ENCODE measurements at regions not wholly inside any gene's neighbourhood (a gene's known extent, or its start where the extent isn't known, plus 50 kb on each side); places are given as distances from the start of the nearest gene placed in this dataset.

GRCh38 chr2:196360650-196361049 is 189.3 kb upstream of the STK17B start:
- DNase-seq (ENCODE audit: low read depth), result no peak
- no peak overlapping the region for H3K4me2 ChIP-seq (ENCODE audit: low read length)
- H3K9me3 ChIP-seq (ENCODE audit: insufficient read depth, low read depth, low read length), result no peaks in the 10 kb centered on the region
- H3K27ac Mint-ChIP-seq (ENCODE audit: unreplicated experiment), result no peak overlapping the region
- H3K27me3 ChIP-seq (ENCODE audit: insufficient read depth, low read length), result no peaks in the 10 kb centered on the region
- no peak overlapping the region for H3K9ac ChIP-seq (ENCODE audit: low read length)
- no peak overlapping the region for H3K4me3 Mint-ChIP-seq (ENCODE audit: unreplicated experiment)
- H3K4me1 Mint-ChIP-seq (ENCODE audit: low read depth, unreplicated experiment), result peaks cover 2% of the 10 kb centered on the region
- H3K36me3 Mint-ChIP-seq (ENCODE audit: low read depth, unreplicated experiment), result peaks cover 2% of the 10 kb centered on the region
- TF ChIP-seq CTCF (IDR thresholded peaks at IDR 0.05; ENCODE audit: insufficient read depth, low read depth, low read length), result no peak
- no peak for TF ChIP-seq EZH2 (IDR thresholded peaks at IDR 0.05; ENCODE audit: insufficient read depth, low read length)
- H3K36me3 ChIP-seq (ENCODE audit: insufficient read depth, low read length), result no peaks in the 10 kb centered on the region
- H3K9me3 Mint-ChIP-seq (ENCODE audit: unreplicated experiment), result peaks cover 2% of the 10 kb centered on the region
- no peak overlapping the region for H2AFZ ChIP-seq (ENCODE audit: low read depth, low read length)
- H3K4me3 ChIP-seq (ENCODE audit: insufficient read depth, low read depth, low read length), result no peak overlapping the region
- H4K20me1 ChIP-seq (ENCODE audit: insufficient read depth, low read length), result no peaks in the 10 kb centered on the region
- no peaks in the 10 kb centered on the region for H3K27me3 Mint-ChIP-seq (ENCODE audit: low read depth, unreplicated experiment)
- H3K4me1 ChIP-seq (ENCODE audit: insufficient read depth, low read length), result no peaks in the 10 kb centered on the region
- no peaks in the 10 kb centered on the region for H3K79me2 ChIP-seq (ENCODE audit: insufficient read depth, low read length)
- H3K27ac ChIP-seq (ENCODE audit: low read depth, low read length), result no peak overlapping the region
- no peak for FAIRE-seq

- no peaks in the 10 kb centered on the region for H3K36me3 ChIP-seq (ENCODE audit: insufficient read depth, low read length)
- H2AFZ ChIP-seq (ENCODE audit: low read depth, low read length), result no peak overlapping the region
- DNase-seq (ENCODE audit: low read depth) (no peak), FAIRE-seq (no peak)
- no peaks in the 10 kb centered on the region for H3K4me1 ChIP-seq (ENCODE audit: insufficient read depth, low read length)
- H3K27ac Mint-ChIP-seq (ENCODE audit: unreplicated experiment), result peak overlapping the region; percentile 14
- H3K27me3 Mint-ChIP-seq (ENCODE audit: low read depth, unreplicated experiment), result no peaks in the 10 kb centered on the region
- TF ChIP-seq CTCF (IDR thresholded peaks at IDR 0.05; ENCODE audit: insufficient read depth, low read depth, low read length), result no peak
- TF ChIP-seq EZH2 (IDR thresholded peaks at IDR 0.05; ENCODE audit: insufficient read depth, low read length), result no peak
- peaks cover 2% of the 10 kb centered on the region for H3K4me1 Mint-ChIP-seq (ENCODE audit: low read depth, unreplicated experiment)
- H3K27ac ChIP-seq (ENCODE audit: low read depth, low read length), result no peak overlapping the region
- no peak overlapping the region for H3K9ac ChIP-seq (ENCODE audit: low read length)
- H3K4me2 ChIP-seq (ENCODE audit: low read length), result peak overlapping the region; percentile 44
- no peak overlapping the region for H3K4me3 Mint-ChIP-seq (ENCODE audit: unreplicated experiment)
- H3K4me3 ChIP-seq (ENCODE audit: insufficient read depth, low read depth, low read length), result no peak overlapping the region
- H3K9me3 ChIP-seq (ENCODE audit: insufficient read depth, low read depth, low read length), result no peaks in the 10 kb centered on the region
- H3K27me3 ChIP-seq (ENCODE audit: insufficient read depth, low read length), result no peaks in the 10 kb centered on the region
- no peaks in the 10 kb centered on the region for H3K36me3 Mint-ChIP-seq (ENCODE audit: low read depth, unreplicated experiment)
- H3K9me3 Mint-ChIP-seq (ENCODE audit: unreplicated experiment), result no peaks in the 10 kb centered on the region
- no peaks in the 10 kb centered on the region for H3K79me2 ChIP-seq (ENCODE audit: insufficient read depth, low read length)
- H4K20me1 ChIP-seq (ENCODE audit: insufficient read depth, low read length), result no peaks in the 10 kb centered on the region
Measured at GRCh38 chr2:196361606-196362326, 190.4 kb upstream of the STK17B start.

- Histone ChIP-seq H3K27ac (ENCODE audit: low read depth, low read length) (no peak overlapping the region), H3K4me3 (ENCODE audit: insufficient read depth, low read depth, low read length) (no peak overlapping the region), H3K27me3 (ENCODE audit: insufficient read depth, low read length) (no peaks in the 10 kb centered on the region), H4K20me1 (ENCODE audit: insufficient read depth, low read length) (no peaks in the 10 kb centered on the region), H2AFZ (ENCODE audit: low read depth, low read length) (no peak overlapping the region), H3K9me3 (ENCODE audit: insufficient read depth, low read depth, low read length) (no peaks in the 10 kb centered on the region), H3K4me2 (ENCODE audit: low read length) (no peak overlapping the region), H3K36me3 (ENCODE audit: insufficient read depth, low read length) (no peaks in the 10 kb centered on the region), H3K4me1 (ENCODE audit: insufficient read depth, low read length) (no peaks in the 10 kb centered on the region), H3K9ac (ENCODE audit: low read length) (no peak overlapping the region), H3K79me2 (ENCODE audit: insufficient read depth, low read length) (no peaks in the 10 kb centered on the region)
- no peak overlapping the region for H3K27ac Mint-ChIP-seq (ENCODE audit: unreplicated experiment)
- no peak for TF ChIP-seq CTCF (IDR thresholded peaks at IDR 0.05; ENCODE audit: insufficient read depth, low read depth, low read length)
- no peak for TF ChIP-seq EZH2 (IDR thresholded peaks at IDR 0.05; ENCODE audit: insufficient read depth, low read length)
- no peaks in the 10 kb centered on the region for H3K27me3 Mint-ChIP-seq (ENCODE audit: low read depth, unreplicated experiment)
- FAIRE-seq (no peak), DNase-seq (ENCODE audit: low read depth) (no peak)
- peaks cover 3% of the 10 kb centered on the region for H3K9me3 Mint-ChIP-seq (ENCODE audit: unreplicated experiment)
- no peak overlapping the region for H3K4me3 Mint-ChIP-seq (ENCODE audit: unreplicated experiment)
- H3K36me3 Mint-ChIP-seq (ENCODE audit: low read depth, unreplicated experiment), result peaks cover 2% of the 10 kb centered on the region
- peaks cover 2% of the 10 kb centered on the region for H3K4me1 Mint-ChIP-seq (ENCODE audit: low read depth, unreplicated experiment)
Measured at GRCh38 chr2:196362973-196363549, 191.7 kb upstream of the STK17B start.
